Osteoblast (primary cell): ENCODE measurements at regions not wholly inside any gene's neighbourhood (a gene's known extent, or its start where the extent isn't known, plus 50 kb on each side); places are given as distances from the start of the nearest gene placed in this dataset.

Experiments
- DNase-seq: peaks from one replicate; pipeline ENCODE4 v3.0.0; 2011; ENCODE audit warnings: low spot score, mixed read lengths; ENCODE audit not compliant: insufficient read length; ENCODE audit errors: missing footprints
- H2AFZ ChIP-seq: 2 replicates; pipeline ENCODE4 v1.6.0; 2011; ENCODE audit warnings: mild to moderate bottlenecking, low read length
- H3K27ac ChIP-seq: 2 replicates; pipeline ENCODE4 v1.5.1; 2011; ENCODE audit warnings: mild to moderate bottlenecking, low read depth, low read length, moderate library complexity
- H3K27me3 ChIP-seq: 2 replicates; pipeline ENCODE4 v1.6.0; 2012; ENCODE audit warnings: mild to moderate bottlenecking, control low read depth, inconsistent platforms, low read length, moderate library complexity; ENCODE audit not compliant: insufficient read depth
- H3K36me3 ChIP-seq: 2 replicates; pipeline ENCODE4 v1.5.1; 2011; ENCODE audit warnings: mild to moderate bottlenecking, low read length, control low read depth, moderate library complexity; ENCODE audit not compliant: insufficient read depth
- H3K4me1 ChIP-seq: 2 replicates; pipeline ENCODE4 v1.5.1; 2011; ENCODE audit warnings: mild to moderate bottlenecking, low read length, control low read depth, moderate library complexity; ENCODE audit not compliant: insufficient read depth
- H3K4me2 ChIP-seq: 2 replicates; pipeline ENCODE4 v1.6.0; 2011; ENCODE audit warnings: mild to moderate bottlenecking, low read length; ENCODE audit not compliant: insufficient read depth
- H3K4me3 ChIP-seq: fragments of 200-600 bp; sonication (generic); 3 replicates; pipeline ENCODE4 v1.5.1; 2012; ENCODE audit warnings: mild to moderate bottlenecking, low read length, inconsistent platforms; ENCODE audit not compliant: insufficient read depth
- H3K79me2 ChIP-seq: 2 replicates; pipeline ENCODE4 v1.6.0; 2012; ENCODE audit warnings: mild to moderate bottlenecking, low read length, control low read depth, inconsistent platforms; ENCODE audit not compliant: insufficient read depth
- H3K9me3 ChIP-seq: 2 replicates; pipeline ENCODE4 v1.5.1; 2011; ENCODE audit warnings: low read depth, low read length, control low read depth
- H4K20me1 ChIP-seq: 2 replicates; pipeline ENCODE4 v1.6.0; 2012; ENCODE audit warnings: mild to moderate bottlenecking, low read length, control low read depth; ENCODE audit not compliant: insufficient read depth
- TF ChIP-seq, protein P1 (sequence below): IDR thresholded peaks from 2 replicates; pipeline ENCODE4 v1.5.1; 2011; ENCODE audit warnings: mild to moderate bottlenecking, low read depth, low read length, moderate library complexity; ENCODE audit errors: extremely low read depth

DNA sequence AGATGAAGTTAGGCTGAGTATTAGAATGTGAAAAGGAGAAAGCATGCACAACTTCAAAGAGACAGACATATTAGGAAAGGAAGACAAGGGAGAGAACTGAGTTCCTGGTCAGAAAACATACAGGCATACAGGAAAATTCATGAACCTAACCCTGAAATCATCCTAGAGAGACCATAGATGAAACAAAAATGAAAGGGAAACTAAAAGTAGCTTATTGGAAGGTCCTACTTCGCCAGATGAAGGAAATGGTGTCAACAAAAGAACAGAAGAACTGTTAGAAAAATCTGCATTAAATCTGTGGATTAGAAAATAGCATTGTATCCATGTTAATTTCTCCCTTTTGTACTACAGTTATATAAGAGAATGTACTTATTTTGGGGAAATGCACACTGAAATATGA, 169.0 kb upstream of the UFM1 start:
- Histone ChIP-seq H3K4me2 (peak overlapping the region; percentile 45), H2AFZ (peak overlapping the region; percentile 21), H3K79me2 (no peaks in the 10 kb centered on the region), H3K9me3 (no peaks in the 10 kb centered on the region), H3K4me1 (no peaks in the 10 kb centered on the region), H3K4me3 (peak overlapping the region; percentile 40), H3K27ac (peak overlapping the region; percentile 9), H4K20me1 (no peaks in the 10 kb centered on the region), H3K27me3 (no peaks in the 10 kb centered on the region), H3K36me3 (no peaks in the 10 kb centered on the region)
- TF ChIP-seq, protein P1, sequence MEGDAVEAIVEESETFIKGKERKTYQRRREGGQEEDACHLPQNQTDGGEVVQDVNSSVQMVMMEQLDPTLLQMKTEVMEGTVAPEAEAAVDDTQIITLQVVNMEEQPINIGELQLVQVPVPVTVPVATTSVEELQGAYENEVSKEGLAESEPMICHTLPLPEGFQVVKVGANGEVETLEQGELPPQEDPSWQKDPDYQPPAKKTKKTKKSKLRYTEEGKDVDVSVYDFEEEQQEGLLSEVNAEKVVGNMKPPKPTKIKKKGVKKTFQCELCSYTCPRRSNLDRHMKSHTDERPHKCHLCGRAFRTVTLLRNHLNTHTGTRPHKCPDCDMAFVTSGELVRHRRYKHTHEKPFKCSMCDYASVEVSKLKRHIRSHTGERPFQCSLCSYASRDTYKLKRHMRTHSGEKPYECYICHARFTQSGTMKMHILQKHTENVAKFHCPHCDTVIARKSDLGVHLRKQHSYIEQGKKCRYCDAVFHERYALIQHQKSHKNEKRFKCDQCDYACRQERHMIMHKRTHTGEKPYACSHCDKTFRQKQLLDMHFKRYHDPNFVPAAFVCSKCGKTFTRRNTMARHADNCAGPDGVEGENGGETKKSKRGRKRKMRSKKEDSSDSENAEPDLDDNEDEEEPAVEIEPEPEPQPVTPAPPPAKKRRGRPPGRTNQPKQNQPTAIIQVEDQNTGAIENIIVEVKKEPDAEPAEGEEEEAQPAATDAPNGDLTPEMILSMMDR, result no peak
- no peak for DNase-seq

- TF ChIP-seq, protein P1, result no peak
- Histone ChIP-seq H3K79me2 (no peaks in the 10 kb centered on the region), H3K4me3 (peak overlapping the region; percentile 40), H3K4me2 (peak overlapping the region; percentile 45), H4K20me1 (no peaks in the 10 kb centered on the region), H3K27me3 (no peaks in the 10 kb centered on the region), H3K9me3 (no peaks in the 10 kb centered on the region), H3K27ac (peak overlapping the region; percentile 9), H3K4me1 (no peaks in the 10 kb centered on the region), H3K36me3 (no peaks in the 10 kb centered on the region), H2AFZ (peak overlapping the region; percentile 21)
- DNase-seq, result no peak
Observed at GRCh38 chr13:38180126-38180525, 169.5 kb upstream of the UFM1 start.

DNA sequence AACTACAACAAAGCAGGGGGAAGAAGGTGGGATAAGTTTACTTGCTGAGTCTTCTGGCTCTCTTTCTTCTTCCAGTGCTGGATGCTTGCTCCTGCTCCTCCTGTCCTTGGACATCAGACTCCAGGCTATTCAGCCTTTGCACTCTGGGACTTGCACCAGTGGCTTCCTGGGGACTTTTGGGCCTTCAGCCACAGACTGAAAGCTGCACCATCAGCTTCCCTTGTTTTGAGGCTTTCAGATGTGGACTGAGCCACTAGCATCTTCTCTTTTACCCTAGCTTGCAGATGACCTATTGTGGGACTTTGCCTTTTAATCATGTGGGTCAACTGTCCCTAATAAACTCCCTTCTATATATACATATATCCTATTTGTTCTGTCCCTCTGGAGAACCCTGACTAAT, 173.0 kb upstream of the UFM1 start:
- TF ChIP-seq, protein P1, result no peak
- Histone ChIP-seq H2AFZ (no peak overlapping the region), H3K27ac (no peak overlapping the region), H4K20me1 (no peaks in the 10 kb centered on the region), H3K4me2 (no peak overlapping the region), H3K4me1 (no peaks in the 10 kb centered on the region), H3K4me3 (no peak overlapping the region), H3K9me3 (no peaks in the 10 kb centered on the region), H3K79me2 (no peaks in the 10 kb centered on the region), H3K36me3 (no peaks in the 10 kb centered on the region), H3K27me3 (no peaks in the 10 kb centered on the region)
- DNase-seq, result no peak

DNA sequence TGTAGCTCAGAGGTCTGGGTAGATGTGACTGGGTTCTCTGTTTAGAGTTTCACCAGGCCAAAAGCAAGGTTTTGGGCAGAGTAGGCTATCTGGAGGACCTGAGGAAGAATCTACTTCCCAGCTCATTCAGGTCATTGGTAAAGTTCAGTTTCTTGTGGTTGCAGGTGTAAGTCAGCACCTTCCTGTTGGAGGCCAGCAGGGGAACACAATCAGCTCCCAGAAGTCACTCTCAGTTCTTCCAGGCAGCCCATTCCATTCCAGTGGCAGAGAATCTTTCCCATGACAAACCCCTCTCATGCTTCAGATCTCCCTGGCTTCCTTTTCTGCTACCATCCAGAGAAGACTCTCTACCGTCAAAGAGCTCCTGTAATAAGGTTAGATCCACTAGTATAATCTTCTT, 176.2 kb upstream of the UFM1 start:
- no peak overlapping the region for H2AFZ ChIP-seq
- no peak overlapping the region for H3K27ac ChIP-seq
- no peaks in the 10 kb centered on the region for H4K20me1 ChIP-seq
- H3K4me3 ChIP-seq, result no peak overlapping the region
- H3K9me3 ChIP-seq, result no peaks in the 10 kb centered on the region
- H3K36me3 ChIP-seq, result no peaks in the 10 kb centered on the region
- no peak for DNase-seq
- no peak overlapping the region for H3K4me2 ChIP-seq
- no peaks in the 10 kb centered on the region for H3K79me2 ChIP-seq
- no peaks in the 10 kb centered on the region for H3K4me1 ChIP-seq
- TF ChIP-seq, protein P1, result no peak
- no peaks in the 10 kb centered on the region for H3K27me3 ChIP-seq
